NCI-H2171 (cell line): ENCODE measurements at regions not wholly inside any gene's neighbourhood (a gene's known extent, or its start where the extent isn't known, plus 50 kb on each side); places are given as distances from the start of the nearest gene placed in this dataset.
A peak's percentile ranks its signal among the peaks of the same experiment; 100 is the strongest.

Experiments
- DNase-seq: peaks from one replicate; lab custom pipeline; 2025; lab: John Stamatoyannopoulos, UW

DNA sequence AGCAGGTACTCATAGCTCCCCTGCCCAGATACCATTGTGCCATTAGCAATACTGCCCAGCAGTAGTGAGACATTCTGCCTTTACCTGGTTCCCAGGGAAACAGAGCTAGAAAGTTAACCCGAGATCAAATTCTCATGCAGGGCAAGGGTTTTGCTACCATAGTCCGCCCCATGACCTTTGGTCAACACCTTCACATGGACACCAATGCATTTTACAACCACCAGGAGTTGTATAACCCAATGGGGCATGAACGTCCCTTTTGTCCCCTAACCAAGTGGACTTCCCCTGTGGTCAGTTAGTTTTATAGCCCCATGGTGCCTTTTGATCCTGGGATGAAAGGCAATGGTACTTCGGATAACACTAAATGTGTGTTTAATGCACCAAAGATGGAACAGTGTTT lies 151.7 kb upstream of the IQSEC1 start:
- no peak for DNase-seq

DNA sequence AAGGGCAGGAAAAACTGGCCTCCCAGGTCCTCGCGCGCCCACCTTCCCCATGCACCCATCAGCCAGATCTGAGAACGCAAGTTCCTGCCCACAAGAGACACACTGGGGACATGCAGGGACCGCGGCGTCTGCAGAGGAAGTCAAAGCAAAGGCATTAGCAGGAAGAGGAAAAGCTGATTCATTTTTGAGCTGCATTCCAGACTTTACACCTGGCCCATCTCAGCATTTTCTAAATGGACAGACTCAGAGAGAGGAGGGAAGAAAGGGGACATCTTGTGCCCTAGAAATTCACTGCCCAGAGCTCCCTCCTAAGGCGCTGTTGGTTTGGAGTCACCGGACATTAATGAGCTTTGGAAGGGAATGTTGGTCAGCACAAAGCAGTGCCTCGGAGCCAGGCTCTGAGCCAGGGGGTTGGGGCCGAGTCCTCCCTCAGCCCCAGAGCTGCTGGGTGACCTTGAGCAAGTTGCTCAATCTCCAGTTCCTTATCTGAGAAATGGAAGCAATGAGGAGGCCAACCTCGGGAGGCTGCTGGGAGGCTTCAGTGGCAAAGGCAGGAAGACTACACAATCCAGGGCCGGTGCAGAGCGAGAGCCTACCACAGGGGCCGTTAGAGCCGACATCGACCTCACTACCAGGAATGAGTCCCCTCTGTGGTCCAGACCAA lies 150.5 kb upstream of the IQSEC1 start:
- DNase-seq = no peak

DNA sequence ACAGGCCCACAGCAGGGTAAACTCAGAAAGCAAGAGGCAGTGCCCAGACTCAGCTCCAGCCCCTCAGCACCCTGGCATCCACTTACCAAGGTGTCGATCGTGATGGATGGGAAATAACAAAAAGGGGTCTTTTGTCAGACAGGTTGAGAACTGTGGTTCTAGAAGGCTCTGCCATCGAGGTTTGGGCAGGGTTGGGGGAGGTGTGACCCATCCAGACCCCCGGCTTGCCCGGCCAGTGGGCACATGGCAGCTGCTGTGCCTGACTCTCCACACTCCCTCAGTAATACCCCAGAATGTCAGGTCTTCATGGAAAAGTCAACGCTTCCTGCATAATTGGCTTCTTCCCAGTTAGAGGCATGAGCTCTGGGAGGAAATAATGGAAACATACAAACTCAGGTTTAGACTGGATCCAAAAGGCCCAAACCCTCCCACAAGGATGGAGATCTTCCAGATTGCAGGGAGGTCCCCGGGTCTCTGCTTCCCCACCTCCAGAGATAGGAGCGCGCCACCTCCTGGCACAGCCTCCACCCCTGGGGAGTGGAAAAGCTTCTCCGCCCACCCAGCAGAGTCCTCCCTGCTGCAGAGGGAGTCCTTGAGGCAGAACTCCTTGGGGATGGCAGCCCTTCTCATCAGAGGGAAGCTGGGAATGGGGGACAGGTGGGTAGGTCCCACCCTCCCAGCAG lies 149.8 kb upstream of the IQSEC1 start:
- no peak for DNase-seq

DNA sequence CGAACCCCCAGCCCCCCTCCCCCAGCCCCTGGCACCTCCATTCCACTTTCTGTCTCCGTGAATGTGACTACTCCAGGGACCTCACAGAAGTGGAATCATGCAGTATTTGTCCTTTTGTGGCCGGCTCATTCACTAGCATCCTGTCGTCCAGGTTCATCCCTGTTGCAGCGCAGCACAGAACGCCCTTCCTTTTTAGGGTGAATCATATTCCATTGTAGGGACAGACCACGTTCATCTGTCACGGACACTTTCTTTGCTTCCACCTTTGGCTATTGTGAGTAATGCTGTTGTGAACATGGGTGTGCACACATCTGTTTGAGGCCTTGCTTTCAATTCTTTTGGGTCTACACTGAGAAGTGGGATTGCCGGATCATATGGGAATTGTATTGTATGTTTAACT lies 148.9 kb upstream of the IQSEC1 start:
- DNase-seq = no peak

DNA sequence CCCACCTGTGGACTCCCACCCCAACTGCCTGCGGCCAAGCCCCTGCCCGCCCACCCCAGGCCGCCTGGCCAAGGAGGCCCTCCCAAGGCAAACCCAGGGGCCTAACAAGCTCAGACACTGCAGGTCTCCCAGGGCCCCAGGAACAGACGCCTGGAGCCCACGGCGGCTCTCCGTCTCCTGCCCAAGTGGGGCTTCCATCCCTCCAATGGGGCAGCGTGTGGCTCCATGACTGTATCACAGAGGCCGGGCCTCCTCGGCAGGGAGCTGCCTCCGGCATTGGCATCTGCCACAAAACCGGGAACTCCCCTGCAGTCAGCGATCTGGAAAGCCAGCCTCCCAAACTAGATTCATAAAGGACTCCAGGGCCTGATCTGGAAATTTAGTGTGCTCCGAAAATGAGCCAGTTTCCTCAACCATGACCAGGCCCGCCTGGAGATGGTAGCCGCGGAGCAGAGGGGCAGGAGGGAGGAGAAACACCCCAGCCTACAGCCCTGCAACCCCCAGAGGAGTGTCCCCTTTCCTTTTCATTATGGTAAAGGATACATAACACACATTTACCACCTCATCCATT lies 148.3 kb upstream of the IQSEC1 start:
- no peak for DNase-seq

- DNase-seq = no peak
Observed at GRCh38 chr3:13220991-13221390, 147.8 kb upstream of the IQSEC1 start.

- no peak for DNase-seq
Observed at GRCh38 chr3:13219902-13220296, 146.7 kb upstream of the IQSEC1 start.

DNA sequence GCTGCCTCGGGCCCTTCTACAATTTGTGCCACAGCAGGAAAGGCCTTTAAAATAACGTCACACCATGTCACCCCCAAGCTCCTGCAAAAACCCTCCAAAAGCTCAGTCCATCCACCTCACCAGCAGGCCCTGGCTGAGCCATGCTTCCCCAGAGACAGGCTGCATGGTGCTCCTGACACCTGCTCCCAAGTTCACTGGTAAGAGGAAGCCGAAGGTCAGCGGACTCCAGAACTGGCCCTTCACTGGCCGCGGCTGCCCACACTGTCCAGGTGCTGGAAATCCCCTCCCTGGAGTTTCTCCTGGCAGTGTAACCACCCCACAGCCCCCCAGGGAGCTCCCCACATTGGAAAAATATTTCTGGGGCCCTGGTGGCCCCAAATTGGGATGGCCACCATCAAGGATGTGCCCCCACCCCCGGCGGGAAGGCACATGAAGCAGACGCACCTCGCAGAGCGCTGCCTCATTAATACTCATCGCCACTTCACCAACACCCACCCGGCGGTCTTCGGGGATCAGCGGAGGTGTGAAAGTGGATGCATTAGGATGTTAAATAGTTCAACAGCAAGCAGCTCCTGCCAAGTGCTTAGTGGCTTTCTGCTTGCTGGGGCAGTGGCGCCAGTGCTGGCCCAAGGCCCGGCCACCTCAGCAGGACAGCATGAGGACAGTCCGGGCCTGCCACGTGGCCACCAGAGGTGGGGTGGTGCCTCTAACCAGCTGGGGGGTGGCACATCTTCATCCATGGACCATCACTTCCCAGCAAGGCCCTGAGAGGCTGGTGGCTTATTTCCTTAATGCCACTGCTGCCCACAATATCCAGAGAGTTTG lies 146.1 kb upstream of the IQSEC1 start:
- DNase-seq = no peak

- DNase-seq = no peak
Observed at GRCh38 chr3:13218541-13218908, 145.3 kb upstream of the IQSEC1 start.

GRCh38 chr3:13217736-13218540 lies 144.7 kb upstream of the IQSEC1 start:
- DNase-seq = no peak

GRCh38 chr3:13217253-13217652 lies 144.0 kb upstream of the IQSEC1 start:
- no peak for DNase-seq

DNA sequence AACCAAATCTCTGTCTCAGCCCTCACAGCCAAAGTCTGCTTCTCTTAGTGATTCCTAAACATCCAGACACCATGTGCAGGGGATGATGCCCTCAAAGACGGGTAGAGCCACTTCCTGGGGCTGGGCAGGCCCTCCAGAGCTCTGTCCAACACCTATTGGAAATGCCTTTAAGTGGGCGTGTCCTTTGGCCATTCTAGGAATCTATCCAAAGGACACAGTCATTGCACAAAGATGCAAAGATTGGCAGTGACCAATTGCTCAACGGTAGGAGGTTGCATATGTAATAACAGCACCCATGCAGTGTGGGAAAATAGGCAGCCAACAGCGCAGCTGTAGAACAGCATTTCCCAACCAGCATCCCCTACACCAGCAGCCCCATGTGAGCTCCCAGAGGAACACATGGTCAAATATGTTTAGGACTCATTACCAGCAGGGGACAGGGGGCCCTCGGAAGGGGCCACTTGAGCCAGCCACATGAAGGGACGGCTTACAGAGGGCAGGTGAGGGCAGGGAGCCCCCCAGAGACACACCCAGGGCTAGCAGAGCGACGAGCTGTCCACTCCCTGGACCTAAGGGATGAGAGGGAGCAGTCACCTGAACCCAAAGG lies 142.8 kb upstream of the IQSEC1 start:
- DNase-seq = no peak

GRCh38 chr3:13214847-13215472 lies 141.7 kb upstream of the IQSEC1 start:
- peak; percentile 46 for DNase-seq

DNA sequence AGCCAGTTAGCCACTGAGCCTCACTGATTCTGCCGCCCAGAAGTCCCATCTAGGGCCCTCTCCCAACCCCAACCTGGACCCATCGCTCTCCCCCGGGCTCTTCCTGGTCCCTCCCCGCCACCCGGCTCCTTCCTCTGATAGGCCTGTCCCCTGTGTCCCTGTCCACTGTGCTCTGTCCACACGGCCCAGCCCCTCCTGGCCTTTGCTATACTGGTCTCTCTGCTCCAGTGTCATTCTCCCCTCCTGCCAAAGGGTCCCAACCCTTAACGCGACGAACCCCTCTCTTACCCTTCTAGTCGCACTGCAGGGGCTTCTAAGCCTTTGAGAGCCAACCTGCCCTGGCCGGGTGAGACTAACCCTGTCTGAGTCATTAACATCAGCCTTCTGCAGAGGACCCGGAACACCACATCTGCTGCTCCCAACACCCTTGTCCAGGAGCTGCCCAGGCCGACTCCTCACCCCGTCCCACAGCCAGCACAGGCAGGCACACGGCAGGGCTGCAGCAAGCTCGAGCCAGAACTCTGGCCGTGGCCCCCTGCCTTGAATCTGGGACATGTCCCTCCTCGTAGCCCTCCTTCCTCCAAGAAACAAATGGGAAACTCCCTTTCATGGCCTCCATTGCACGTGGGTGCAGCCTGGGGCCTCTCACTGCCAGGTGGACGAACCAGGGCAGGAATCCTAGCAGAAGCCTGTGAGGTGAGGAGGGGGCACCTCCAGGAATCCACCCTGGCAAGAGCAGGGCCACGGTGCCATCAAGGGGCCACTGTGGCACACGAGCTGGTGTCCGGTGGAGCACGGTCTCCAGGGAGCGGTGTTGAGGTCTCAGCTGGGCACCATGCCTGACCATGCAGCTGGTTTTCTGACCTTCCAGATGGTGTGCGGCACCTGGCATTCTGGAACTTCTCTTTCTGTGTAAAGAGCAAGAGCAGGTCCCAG lies 140.9 kb upstream of the IQSEC1 start:
- no peak for DNase-seq

DNA sequence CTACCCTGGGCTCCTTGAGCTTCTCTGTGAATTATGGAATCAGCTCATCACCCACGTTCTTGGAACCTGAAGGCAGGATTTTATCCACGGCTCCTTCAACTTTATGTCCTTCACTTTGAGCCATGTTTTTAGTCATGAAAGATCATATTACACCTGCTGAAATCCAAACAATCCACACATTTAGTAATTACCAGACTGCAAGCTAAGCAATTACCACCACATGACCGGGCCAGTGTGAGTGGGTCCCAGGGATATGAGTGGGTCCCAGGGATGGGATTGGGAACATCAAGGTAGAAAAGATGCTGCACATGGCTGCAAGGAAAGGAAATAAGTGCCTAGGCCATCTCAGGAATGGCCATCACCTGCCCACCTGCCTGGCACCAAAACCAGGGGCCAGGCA lies 140.3 kb upstream of the IQSEC1 start:
- no peak for DNase-seq

DNA sequence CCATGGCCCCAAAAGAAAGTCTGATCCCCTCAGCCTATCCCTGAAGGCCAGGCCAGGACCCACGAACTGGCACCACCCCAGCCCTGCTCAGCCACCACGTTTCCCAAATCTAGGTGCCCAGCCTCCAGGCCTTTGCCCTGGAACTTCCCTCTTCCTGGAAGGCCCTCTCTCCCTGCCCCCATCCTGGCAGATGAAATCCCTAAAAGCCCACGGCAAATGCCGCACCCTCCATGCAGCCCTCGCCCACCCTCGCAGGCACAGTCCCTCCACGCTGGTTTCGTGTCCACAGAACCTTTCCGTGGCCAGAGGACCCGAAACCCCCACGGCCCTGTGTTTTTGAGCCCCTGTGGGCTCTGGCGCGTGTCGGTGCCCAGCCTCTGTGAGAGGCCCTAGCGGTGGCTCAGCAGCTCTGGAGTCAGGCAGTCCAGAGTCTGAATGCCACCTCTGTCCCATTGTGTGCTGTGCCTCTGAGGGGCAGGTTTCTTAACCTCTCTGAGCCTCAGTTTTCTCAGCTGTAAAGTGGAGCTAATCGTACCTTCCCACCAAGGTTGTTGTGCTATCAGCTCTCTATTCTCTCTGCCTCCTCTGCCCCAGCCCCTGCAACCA lies 138.5 kb upstream of the IQSEC1 start:
- no peak for DNase-seq

DNA sequence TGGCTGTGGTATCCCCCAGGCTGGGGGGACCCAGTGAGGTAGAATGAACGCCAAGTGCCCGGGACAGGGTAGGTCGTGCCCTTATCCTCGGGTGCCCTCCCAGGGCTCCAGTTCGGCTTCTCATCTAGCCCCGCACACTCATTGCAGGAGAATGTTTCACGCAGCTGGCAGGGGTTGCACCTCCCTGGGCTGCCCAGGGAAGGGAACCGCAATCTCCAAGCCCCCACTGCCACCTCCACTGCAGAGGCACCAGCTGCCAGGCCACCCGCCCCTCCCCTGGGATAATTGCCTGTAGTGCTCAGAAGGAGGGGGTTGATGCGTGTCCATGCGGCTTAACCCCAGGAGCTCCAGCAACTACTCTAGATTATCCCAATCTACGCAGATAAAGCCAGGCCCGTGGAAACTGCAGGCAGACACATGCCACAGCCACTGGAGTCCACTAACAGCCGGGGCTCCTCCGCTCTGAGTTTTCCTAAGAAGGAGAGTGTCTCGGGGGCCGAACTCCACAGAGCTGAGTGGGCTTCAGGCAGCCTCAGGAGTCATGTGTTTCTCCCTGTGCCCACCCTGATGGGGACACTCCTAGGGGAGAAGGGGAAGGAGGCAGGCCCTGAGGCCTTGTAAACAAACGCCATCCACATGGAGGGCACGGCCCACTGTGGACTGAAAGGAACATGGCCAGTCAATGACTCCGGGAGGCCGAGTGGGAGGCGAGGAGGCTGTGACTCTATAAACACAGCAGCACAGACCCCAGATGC lies 137.2 kb upstream of the IQSEC1 start:
- DNase-seq = peak; percentile 13

DNA sequence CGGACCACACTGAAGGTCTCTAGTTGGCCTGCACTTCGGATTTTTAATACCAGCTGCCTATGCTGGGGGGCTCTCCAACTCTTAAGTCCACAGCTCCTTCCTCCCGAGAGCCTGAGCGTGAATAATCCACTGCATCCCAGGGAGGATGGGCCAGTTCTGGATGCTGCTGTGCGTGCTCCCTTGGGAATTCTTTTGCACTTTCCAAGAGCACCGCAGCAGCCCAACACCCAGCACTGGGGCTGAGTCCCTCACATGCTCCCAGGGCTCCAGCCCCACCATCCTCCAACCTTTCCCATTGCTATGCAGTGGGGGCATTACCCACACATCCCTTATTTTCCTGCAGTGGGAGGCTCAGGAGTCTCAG lies 136.4 kb upstream of the IQSEC1 start:
- no peak for DNase-seq
